K562 (cell line): ENCODE measurements at regions not wholly inside any gene's neighbourhood (a gene's known extent, or its start where the extent isn't known, plus 50 kb on each side); places are given as distances from the start of the nearest gene placed in this dataset.

Experiments
- ATAC-seq: fragments of 200-7000 bp; cut with Tn5 transposase; 3 replicates; pipeline ENCODE4 v1.9.1; 2020; ENCODE audit warnings: moderate library complexity
- BruUV-seq: library from RNA; stranded (reverse); fragments of 400-500 nt; replicated peaks from 2 replicates; lab custom pipeline; 2021; lab: Mats Ljungman, UMichigan
- CTCF ChIA-PET: fragments of 300-600 bp; formaldehyde crosslinking; extraction: SDS; loops from one replicate; lab custom pipeline; 2021; ENCODE audit warnings: low intra/inter-chr PET ratio; lab: Yijun Ruan, JAX
- POLR2A ChIA-PET: fragments of 300-600, 350-650 bp; sonication (Branson Sonifier 250); formaldehyde crosslinking; extraction: SDS; loops from one replicate; lab custom pipeline; 2021; ENCODE audit warnings: antibody characterized with exemption, inconsistent platforms; lab: Yijun Ruan, JAX
- DNase-seq, 4 experiments: peaks; one replicate each; pipeline versions ENCODE4 v3.0.0 to v3.0.0-alpha.2; 2011 to 2018; ENCODE audit warnings: low spot score in 3 of 4, mixed read lengths in 3 of 4; ENCODE audit errors: extremely low read depth in 1 of 4
- FAIRE-seq: peaks from 2 replicates; lab custom pipeline; 2011; peaks lifted over from hg19 to GRCh38; lab: Jason Lieb, UNC
- H2AFZ ChIP-seq: 2 replicates; pipeline ENCODE4 v1.6.0; 2011; ENCODE audit warnings: low read depth, low read length, control low read depth, inconsistent platforms
- H3K27ac ChIP-seq: fragments of 200-600 bp; 3 replicates; pipeline ENCODE4 v1.8.0; 2011; ENCODE audit warnings: low read depth, mild to moderate bottlenecking, control low read depth, inconsistent platforms, low read length, moderate library complexity, mixed read lengths; ENCODE audit errors: extremely low read depth
- H3K27me3 ChIP-seq, 2 experiments: fragments of 300-600 bp in 1 of 2; 2 replicates in 1 of 2; 3 replicates in 1 of 2; pipeline versions ENCODE4 v1.6.0 to v1.8.0; 2011; ENCODE audit warnings: inconsistent platforms in 2 of 2, low read length in 2 of 2, mild to moderate bottlenecking in 1 of 2, mixed read lengths in 1 of 2, moderate library complexity in 1 of 2; ENCODE audit not compliant: control insufficient read depth in 2 of 2, insufficient read depth in 2 of 2
- H3K36me3 ChIP-seq: fragments of 300-600 bp; 3 replicates; pipeline ENCODE4 v1.8.0; 2011; ENCODE audit warnings: mild to moderate bottlenecking, low read length, inconsistent platforms; ENCODE audit not compliant: control insufficient read depth, insufficient read depth
- H3K4me1 ChIP-seq, 2 experiments: fragments of 200-600 bp in 1 of 2; replicated peaks in 1 of 2; 2 replicates in 1 of 2; 3 replicates in 1 of 2; pipeline versions ENCODE4 v1.5.1 to v1.8.0; 2011; ENCODE audit warnings: inconsistent platforms in 2 of 2, low read length in 2 of 2, mild to moderate bottlenecking in 1 of 2, mixed read lengths in 1 of 2, moderate library complexity in 1 of 2; ENCODE audit not compliant: control insufficient read depth in 2 of 2, insufficient read depth in 2 of 2
- H3K4me2 ChIP-seq: 2 replicates; pipeline ENCODE4 v1.6.1; 2011; ENCODE audit warnings: low read length, control low read depth, inconsistent platforms, mixed read lengths; ENCODE audit not compliant: insufficient read depth
- H3K4me3 ChIP-seq: fragments of 200-600 bp; sonication (generic), shearing (Covaris generic); 2 replicates; pipeline ENCODE4 v1.5.1; 2016; ENCODE audit warnings: control low read depth, inconsistent platforms
- H3K79me2 ChIP-seq: fragments of 200-600 bp; 3 replicates; pipeline ENCODE4 v1.8.0; 2011; ENCODE audit warnings: low read length, inconsistent platforms; ENCODE audit not compliant: control insufficient read depth, insufficient read depth
- H3K9ac ChIP-seq, 2 experiments: 2 replicates each; pipeline versions ENCODE4 v1.6.0 to v1.6.1; 2011; ENCODE audit warnings: low read depth in 2 of 2, low read length in 2 of 2, control low read depth in 1 of 2, inconsistent platforms in 1 of 2, mild to moderate bottlenecking in 1 of 2, mixed read lengths in 1 of 2; ENCODE audit not compliant: insufficient read depth in 1 of 2
- H3K9me1 ChIP-seq: one replicate; pipeline ENCODE4 v1.6.0; 2011; ENCODE audit warnings: inconsistent platforms, mild to moderate bottlenecking, low read length, moderate library complexity; ENCODE audit not compliant: control insufficient read depth, insufficient read depth
- H3K9me3 ChIP-seq: replicated peaks from 2 replicates; pipeline ENCODE4 v1.5.1; 2011; ENCODE audit warnings: low read depth, low read length, inconsistent platforms; ENCODE audit not compliant: control insufficient read depth, insufficient read depth
- H4K20me1 ChIP-seq: replicated peaks from 2 replicates; pipeline ENCODE4 v1.6.1; 2011; ENCODE audit warnings: low read length, inconsistent platforms, mixed read lengths; ENCODE audit not compliant: control insufficient read depth, insufficient read depth
- BCL6 ChIP-seq: fragments of 250-450 bp; sonication (Bioruptor Pico); IDR thresholded peaks from 2 replicates; pipeline ENCODE4 v1.4.0; 2020
- BCLAF1 ChIP-seq, 2 experiments: fragments of 450-650 bp in 1 of 2; IDR thresholded peaks; 2 replicates each; pipeline ENCODE4 v1.6.1; 2011 to 2017; ENCODE audit warnings: low read depth in 2 of 2, antibody characterized with exemption in 1 of 2, borderline replicate concordance in 1 of 2, low read length in 1 of 2, mild to moderate bottlenecking in 1 of 2, mixed read lengths in 1 of 2; ENCODE audit not compliant: control insufficient read depth in 1 of 2
- HOMEZ ChIP-seq: fragments of 250-450 bp; sonication (Bioruptor Pico); IDR thresholded peaks from 2 replicates; pipeline ENCODE4 v1.4.0; 2020; ENCODE audit warnings: mild to moderate bottlenecking, moderate library complexity
- SPI1 ChIP-seq: IDR thresholded peaks from 2 replicates; pipeline ENCODE4 v1.6.1; 2011; ENCODE audit warnings: low read depth, low read length, control low read depth, borderline replicate concordance
- ZBED1 ChIP-seq: IDR thresholded peaks from 2 replicates; pipeline ENCODE4 v1.6.1; 2014
- ZNF253 ChIP-seq: fragments of 250-450 bp; sonication (Bioruptor Pico); conservative IDR thresholded peaks from 2 replicates; pipeline ENCODE4 v1.6.1; 2021; ENCODE audit warnings: mild to moderate bottlenecking
- WGBS: fragments of 100-300 bp; shearing (Covaris generic); methylation state at CpG from one replicate; pipeline ENCODE4 v1.1.6; 2016; ENCODE audit warnings: low coverage, mixed read lengths; ENCODE audit not compliant: insufficient coverage; ENCODE audit errors: missing lambda C conversion rate; 5-methylcytosine and 5-hydroxymethylcytosine counted together
- in situ Hi-C: fragments of 300-500 bp; cut with MboI; formaldehyde crosslinking; loops from 4 replicates; pipeline ENCODE4 v1.15.0; 2018; ENCODE audit warnings: inconsistent platforms, mixed read lengths
- intact Hi-C: fragments of 100-400 bp; cut with micrococcal nuclease; formaldehyde crosslinking; loops from 2 replicates; pipeline ENCODE4 v1.14.2; 2022

- no peak overlapping the region for H3K27ac ChIP-seq
- FAIRE-seq (no peak), DNase-seq (no peak), ATAC-seq (no peak)
- H3K4me1 ChIP-seq = no peaks in the 10 kb centered on the region
- no peak overlapping the region for H3K9ac ChIP-seq
- intact Hi-C loops = no loop called here
- H3K4me3 ChIP-seq = no peak overlapping the region
- no TSS peak for BruUV-seq
- H2AFZ ChIP-seq = no peak overlapping the region
- H4K20me1 ChIP-seq = no peaks in the 10 kb centered on the region
- ChIA-PET POLR2A (interaction anchor here (0.8 kb wide), 1 partner anchor 29 kb away, joined by 3 read pairs; no protein-coding TSS in a partner anchor), CTCF (no interaction called here)
- peaks cover 2 to 7% of the 10 kb centered on the region in 2 experiments; a peak in 4 of 5 replicates for H3K27me3 ChIP-seq
- no peaks in the 10 kb centered on the region for H3K9me3 ChIP-seq
- WGBS = 4% methylated on average over 11 of the region's 15 CpGs
- no peaks in the 10 kb centered on the region for H3K9me1 ChIP-seq
- no peak overlapping the region for H3K4me2 ChIP-seq
- H3K79me2 ChIP-seq = no peaks in the 10 kb centered on the region
- TF ChIP-seq ZNF253 (CRISPR knock-in tag) (no peak), BCLAF1 (IDR thresholded peaks at IDR 0.05; ENCODE audit: borderline replicate concordance in 1 of 2, control insufficient read depth in 1 of 2, low read depth in 2 of 2, low read length in 1 of 2) (no peak), BCL6 (CRISPR knock-in tag) (no peak), HOMEZ (no peak), SPI1 (no peak), ZBED1 (no peak)
- TF ChIP-seq, all 486 proteins: peak for 0
- in situ Hi-C loops = no loop called here
- no peaks in the 10 kb centered on the region for H3K36me3 ChIP-seq
These were observed 79.0 kb upstream of the MEDAG start for GRCh38 chr13:30826911-30827577.
